ENCODE measurements at regions not wholly inside any gene's neighbourhood (a gene's known extent, or its start where the extent isn't known, plus 50 kb on each side); places are given as distances from the start of the nearest gene placed in this dataset.

- in situ Hi-C loops (cut with MboI; ENCODE audit: low sequenced_read_pairs): no loop called here
These were observed 87.3 kb upstream of the KAZN start for GRCh38 chr1:14511166-14511680.

GRCh38 chr1:14511796-14512585, 86.5 kb upstream of the KAZN start:
- in situ Hi-C loops (cut with MboI; ENCODE audit: low sequenced_read_pairs): no loop called here

- in situ Hi-C loops (cut with MboI; ENCODE audit: low sequenced_read_pairs): no loop called here
These were observed 85.4 kb upstream of the KAZN start for GRCh38 chr1:14513111-14513510.

GRCh38 chr1:14514739-14515138, 83.7 kb upstream of the KAZN start:
- in situ Hi-C loops (cut with MboI; ENCODE audit: low sequenced_read_pairs): no loop called here

- in situ Hi-C loops (cut with MboI; ENCODE audit: low sequenced_read_pairs): no loop called here
These were observed 81.3 kb upstream of the KAZN start for GRCh38 chr1:14516974-14517840.

- in situ Hi-C loops (cut with MboI; ENCODE audit: low sequenced_read_pairs): no loop called here
These were observed 80.7 kb upstream of the KAZN start for GRCh38 chr1:14517841-14518180.

GRCh38 chr1:14519976-14520375, 78.5 kb upstream of the KAZN start:
- in situ Hi-C loops (cut with MboI; ENCODE audit: low sequenced_read_pairs): no loop called here

- in situ Hi-C loops (cut with MboI; ENCODE audit: low sequenced_read_pairs): no loop called here
These were observed 77.8 kb upstream of the KAZN start for GRCh38 chr1:14520514-14521163.

- in situ Hi-C loops (cut with MboI; ENCODE audit: low sequenced_read_pairs): no loop called here
These were observed 76.9 kb upstream of the KAZN start for GRCh38 chr1:14521622-14522021.

GRCh38 chr1:14522077-14522925, 76.2 kb upstream of the KAZN start:
- in situ Hi-C loops (cut with MboI; ENCODE audit: low sequenced_read_pairs): no loop called here

- in situ Hi-C loops (cut with MboI; ENCODE audit: low sequenced_read_pairs): no loop called here
These were observed 75.6 kb upstream of the KAZN start for GRCh38 chr1:14522926-14523241.

GRCh38 chr1:14524826-14525636, 73.5 kb upstream of the KAZN start:
- in situ Hi-C loops (cut with MboI; ENCODE audit: low sequenced_read_pairs): no loop called here

- in situ Hi-C loops (cut with MboI; ENCODE audit: low sequenced_read_pairs): no loop called here
These were observed 69.0 kb upstream of the KAZN start for GRCh38 chr1:14529475-14529874.

- in situ Hi-C loops (cut with MboI; ENCODE audit: low sequenced_read_pairs): no loop called here
These were observed 67.0 kb upstream of the KAZN start for GRCh38 chr1:14531519-14531918.

- in situ Hi-C loops (cut with MboI; ENCODE audit: low sequenced_read_pairs): no loop called here
These were observed 62.7 kb upstream of the KAZN start for GRCh38 chr1:14535619-14536355.

GRCh38 chr1:14538335-14538734, 60.1 kb upstream of the KAZN start:
- in situ Hi-C loops (cut with MboI; ENCODE audit: low sequenced_read_pairs): no loop called here

GRCh38 chr1:14539309-14539708, 59.2 kb upstream of the KAZN start:
- in situ Hi-C loops (cut with MboI; ENCODE audit: low sequenced_read_pairs): no loop called here

GRCh38 chr1:14539953-14540563, 58.4 kb upstream of the KAZN start:
- in situ Hi-C loops (cut with MboI; ENCODE audit: low sequenced_read_pairs): no loop called here

GRCh38 chr1:14541348-14541747, 57.1 kb upstream of the KAZN start:
- in situ Hi-C loops (cut with MboI; ENCODE audit: low sequenced_read_pairs): no loop called here

All from HL-60/S4 (cell line).